Mammary epithelial cell (primary cell): ENCODE measurements at regions not wholly inside any gene's neighbourhood (a gene's known extent, or its start where the extent isn't known, plus 50 kb on each side); places are given as distances from the start of the nearest gene placed in this dataset.

Source experiments
- CTCF ChIP-seq, 2 donors: IDR thresholded peaks in 1 of 2; conservative IDR thresholded peaks in 1 of 2; 2 replicates each; pipeline ENCODE4 v1.5.1; 2011 to 2012; ENCODE audit warnings: inconsistent platforms in 2 of 2, low read length in 2 of 2, mild to moderate bottlenecking in 2 of 2, control low read depth in 1 of 2, low read depth in 1 of 2; ENCODE audit not compliant: insufficient read depth in 1 of 2; ENCODE audit errors: extremely low read depth in 1 of 2
- EZH2 ChIP-seq: IDR thresholded peaks from 2 replicates; pipeline ENCODE4 v1.6.1; 2012; ENCODE audit warnings: low read length, inconsistent platforms, borderline replicate concordance

DNA sequence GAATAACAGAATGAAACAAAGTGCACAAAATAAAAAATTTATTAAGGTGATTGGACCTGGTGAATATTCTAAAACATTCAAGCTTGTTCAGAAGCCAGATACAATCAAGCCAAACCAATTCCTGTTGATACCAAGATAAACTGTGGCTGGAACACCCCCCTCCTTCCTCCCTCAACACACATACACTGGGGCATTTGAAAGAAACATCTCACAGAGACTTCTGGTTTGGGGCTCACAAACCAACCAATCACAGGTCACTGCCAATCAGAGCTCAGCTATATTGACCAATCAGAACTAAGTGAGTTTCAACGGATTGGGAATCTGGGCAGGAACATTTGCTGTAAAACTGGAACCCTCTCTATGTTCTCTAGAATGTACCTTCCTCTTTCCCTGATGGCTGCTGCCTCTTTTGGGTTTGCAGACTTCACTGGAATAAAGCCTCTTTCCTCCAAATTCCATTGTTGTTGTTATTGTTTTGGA, 340.6 kb upstream of the GOLIM4 start:
- TF ChIP-seq CTCF (conservative IDR thresholded peaks at IDR 0.05 in 1 of 2, IDR thresholded peaks at IDR 0.05 in 1 of 2; ENCODE audit: extremely low read depth in 1 of 2, insufficient read depth in 1 of 2, low read depth in 1 of 2, low read length in 2 of 2) (no peak), EZH2 (no peak)
